Kidney (tissue), 13 donors: ENCODE measurements at regions not wholly inside any gene's neighbourhood (a gene's known extent, or its start where the extent isn't known, plus 50 kb on each side); places are given as distances from the start of the nearest gene placed in this dataset.

ENCODE experiments used
- DNase-seq, 5 donors: peaks; one replicate each; pipeline ENCODE4 v3.0.0-alpha.2; 2013 to 2020
- FAIRE-seq: peaks from 2 replicates; lab custom pipeline; 2012; peaks lifted over from hg19 to GRCh38; lab: Jason Lieb, UNC
- H3K27ac ChIP-seq, 2 donors: one replicate each; pipeline ENCODE4 v1.7.0; 2013; ENCODE audit warnings: low read depth in 2 of 2, low read length in 2 of 2, inconsistent platforms in 1 of 2
- H3K27me3 ChIP-seq: one replicate; pipeline ENCODE4 v1.7.1; 2013; ENCODE audit warnings: low read length, inconsistent platforms; ENCODE audit not compliant: control insufficient read depth, insufficient read depth
- H3K36me3 ChIP-seq, 3 donors: one replicate each; pipeline versions ENCODE4 v1.7.0 to v1.7.1; 2013; ENCODE audit warnings: low read length in 3 of 3, control low read depth in 1 of 3, inconsistent platforms in 1 of 3; ENCODE audit not compliant: insufficient read depth in 3 of 3, control insufficient read depth in 2 of 3
- H3K4me1 ChIP-seq, 3 donors: one replicate each; pipeline versions ENCODE4 v1.7.0 to v1.7.1; 2013; ENCODE audit warnings: low read length in 3 of 3, inconsistent platforms in 1 of 3, low read depth in 1 of 3; ENCODE audit not compliant: control insufficient read depth in 2 of 3, insufficient read depth in 2 of 3
- H3K4me3 ChIP-seq, 3 donors: one replicate each; pipeline versions ENCODE4 v1.7.0 to v1.8.1; 2013; ENCODE audit warnings: low read length in 3 of 3, control low read depth in 1 of 3, inconsistent platforms in 1 of 3
- H3K9ac ChIP-seq, 3 donors: one replicate each; pipeline versions ENCODE4 v1.7.0 to v1.7.1; 2013; ENCODE audit warnings: low read length in 3 of 3, control low read depth in 1 of 3, inconsistent platforms in 1 of 3
- H3K9me3 ChIP-seq, 3 donors: one replicate each; pipeline versions ENCODE4 v1.7.0 to v1.7.1; 2013; ENCODE audit warnings: low read length in 3 of 3, control low read depth in 1 of 3, inconsistent platforms in 1 of 3; ENCODE audit not compliant: control insufficient read depth in 2 of 3, insufficient read depth in 1 of 3
- CTCF ChIP-seq: IDR thresholded peaks from 3 replicates; pipeline ENCODE4 v1.5.1; 2012; ENCODE audit warnings: mild to moderate bottlenecking, moderate library complexity, borderline replicate concordance; ENCODE audit not compliant: insufficient read depth; ENCODE audit errors: extremely low read depth
- intact Hi-C: fragments of 100-400 bp; cut with DNase I; formaldehyde crosslinking; loops from one replicate; pipeline ENCODE4 v1.11.1; 2022
- donor health status: control.
- donor health status: control.
- donor health status: control.
- donor health status: control.
- donor health status: control.
- donor health status: DM: yes; HTN: yes; CAD: no.
- donor health status: Normal renal cell carcinoma (clear cell type).

GRCh38 chr7:119925581-119926289 lies 347.2 kb upstream of the KCND2 start:
- DNase-seq, result no peak
- H3K27me3 ChIP-seq, result no peaks in the 10 kb centered on the region
- no peaks in the 10 kb centered on the region for H3K36me3 ChIP-seq
- TF ChIP-seq CTCF, result no peak
- FAIRE-seq, result no peak
- no peak overlapping the region for H3K9ac ChIP-seq
- no peaks in the 10 kb centered on the region for H3K9me3 ChIP-seq
- H3K27ac ChIP-seq, result no peak overlapping the region
- H3K4me1 ChIP-seq, result no peaks in the 10 kb centered on the region
- intact Hi-C loops, result no loop called here
- H3K4me3 ChIP-seq, result no peak overlapping the region

GRCh38 chr7:119929891-119930290 lies 343.1 kb upstream of the KCND2 start:
- H3K9ac ChIP-seq, result no peak overlapping the region
- no peaks in the 10 kb centered on the region for H3K36me3 ChIP-seq
- no peak for DNase-seq
- intact Hi-C loops, result no loop called here
- no peak for FAIRE-seq
- TF ChIP-seq CTCF, result no peak
- H3K4me3 ChIP-seq, result no peak overlapping the region
- H3K9me3 ChIP-seq, result no peaks in the 10 kb centered on the region
- H3K4me1 ChIP-seq, result no peaks in the 10 kb centered on the region
- no peak overlapping the region for H3K27ac ChIP-seq
- no peaks in the 10 kb centered on the region for H3K27me3 ChIP-seq

GRCh38 chr7:119931230-119931824 lies 341.6 kb upstream of the KCND2 start:
- H3K9me3 ChIP-seq, result no peaks in the 10 kb centered on the region
- H3K27ac ChIP-seq, result no peak overlapping the region
- no peak for FAIRE-seq
- no peaks in the 10 kb centered on the region for H3K4me1 ChIP-seq
- H3K27me3 ChIP-seq, result no peaks in the 10 kb centered on the region
- no peaks in the 10 kb centered on the region for H3K36me3 ChIP-seq
- intact Hi-C loops, result no loop called here
- H3K9ac ChIP-seq, result no peak overlapping the region
- TF ChIP-seq CTCF, result no peak
- H3K4me3 ChIP-seq, result no peak overlapping the region
- DNase-seq, result no peak
